GM23338 (cell line): ENCODE measurements at regions not wholly inside any gene's neighbourhood (a gene's known extent, or its start where the extent isn't known, plus 50 kb on each side); places are given as distances from the start of the nearest gene placed in this dataset.

Experiments used
- CTCF ChIP-seq, 2 experiments: fragments of 200-600 bp in 1 of 2; sonication (generic) in 1 of 2; conservative IDR thresholded peaks; 2 replicates each; pipeline versions ENCODE4 v1.5.1 to v1.6.1; 2016 to 2017; ENCODE audit warnings: antibody characterized with exemption in 2 of 2, low read depth in 2 of 2, mild to moderate bottlenecking in 2 of 2, moderate library complexity in 1 of 2
- EZH2 ChIP-seq: fragments of 200-600 bp; sonication (generic); IDR thresholded peaks from one replicate; pipeline ENCODE4 v1.8.0; 2017; ENCODE audit warnings: antibody characterized with exemption, mild to moderate bottlenecking, low read depth; ENCODE audit not compliant: unreplicated experiment
- EZH2phosphoT487 ChIP-seq: fragments of 200-600 bp; sonication (generic); IDR thresholded peaks from one replicate; pipeline ENCODE4 v1.8.1; 2018; ENCODE audit warnings: antibody characterized with exemption; ENCODE audit not compliant: unreplicated experiment
- JUNB ChIP-seq: IDR thresholded peaks from one replicate; pipeline ENCODE4 v1.6.1; 2016; ENCODE audit warnings: antibody characterized with exemption; ENCODE audit not compliant: unreplicated experiment
- POLR2AphosphoS5 ChIP-seq: IDR thresholded peaks from 2 replicates; pipeline ENCODE4 v1.6.1; 2016; ENCODE audit warnings: antibody characterized with exemption, low read depth
- ZNF331 ChIP-seq: fragments of 250-450 bp; sonication (Bioruptor Pico); IDR thresholded peaks from 2 replicates; pipeline ENCODE4 v1.5.0; 2020; ENCODE audit warnings: low read depth, mild to moderate bottlenecking, moderate library complexity
- TF ChIP-seq, protein P1 (sequence below): IDR thresholded peaks from one replicate; pipeline ENCODE4 v1.6.1; 2018; ENCODE audit warnings: antibody characterized with exemption; ENCODE audit not compliant: unreplicated experiment
- TF ChIP-seq, protein P2 (sequence below): IDR thresholded peaks from 2 replicates; pipeline ENCODE4 v1.6.1; 2016; ENCODE audit warnings: antibody characterized with exemption
- TF ChIP-seq, protein P3 (sequence below): fragments of 250-450 bp; sonication (Bioruptor Pico); IDR thresholded peaks from 2 replicates; pipeline ENCODE4 v1.5.0; 2020; ENCODE audit warnings: mild to moderate bottlenecking, moderate library complexity

GRCh38 chr15:70583006-70583405, 180.4 kb downstream of the UACA start:
- TF ChIP-seq CTCF (conservative IDR thresholded peaks at IDR 0.05; ENCODE audit: low read depth in 2 of 2) (no peak), EZH2 (no peak), POLR2AphosphoS5 (no peak), EZH2phosphoT487 (no peak), JUNB (no peak), ZNF331 (CRISPR knock-in tag) (no peak)
- TF ChIP-seq, protein P1, sequence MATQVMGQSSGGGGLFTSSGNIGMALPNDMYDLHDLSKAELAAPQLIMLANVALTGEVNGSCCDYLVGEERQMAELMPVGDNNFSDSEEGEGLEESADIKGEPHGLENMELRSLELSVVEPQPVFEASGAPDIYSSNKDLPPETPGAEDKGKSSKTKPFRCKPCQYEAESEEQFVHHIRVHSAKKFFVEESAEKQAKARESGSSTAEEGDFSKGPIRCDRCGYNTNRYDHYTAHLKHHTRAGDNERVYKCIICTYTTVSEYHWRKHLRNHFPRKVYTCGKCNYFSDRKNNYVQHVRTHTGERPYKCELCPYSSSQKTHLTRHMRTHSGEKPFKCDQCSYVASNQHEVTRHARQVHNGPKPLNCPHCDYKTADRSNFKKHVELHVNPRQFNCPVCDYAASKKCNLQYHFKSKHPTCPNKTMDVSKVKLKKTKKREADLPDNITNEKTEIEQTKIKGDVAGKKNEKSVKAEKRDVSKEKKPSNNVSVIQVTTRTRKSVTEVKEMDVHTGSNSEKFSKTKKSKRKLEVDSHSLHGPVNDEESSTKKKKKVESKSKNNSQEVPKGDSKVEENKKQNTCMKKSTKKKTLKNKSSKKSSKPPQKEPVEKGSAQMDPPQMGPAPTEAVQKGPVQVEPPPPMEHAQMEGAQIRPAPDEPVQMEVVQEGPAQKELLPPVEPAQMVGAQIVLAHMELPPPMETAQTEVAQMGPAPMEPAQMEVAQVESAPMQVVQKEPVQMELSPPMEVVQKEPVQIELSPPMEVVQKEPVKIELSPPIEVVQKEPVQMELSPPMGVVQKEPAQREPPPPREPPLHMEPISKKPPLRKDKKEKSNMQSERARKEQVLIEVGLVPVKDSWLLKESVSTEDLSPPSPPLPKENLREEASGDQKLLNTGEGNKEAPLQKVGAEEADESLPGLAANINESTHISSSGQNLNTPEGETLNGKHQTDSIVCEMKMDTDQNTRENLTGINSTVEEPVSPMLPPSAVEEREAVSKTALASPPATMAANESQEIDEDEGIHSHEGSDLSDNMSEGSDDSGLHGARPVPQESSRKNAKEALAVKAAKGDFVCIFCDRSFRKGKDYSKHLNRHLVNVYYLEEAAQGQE: no peak
- TF ChIP-seq, protein P2, sequence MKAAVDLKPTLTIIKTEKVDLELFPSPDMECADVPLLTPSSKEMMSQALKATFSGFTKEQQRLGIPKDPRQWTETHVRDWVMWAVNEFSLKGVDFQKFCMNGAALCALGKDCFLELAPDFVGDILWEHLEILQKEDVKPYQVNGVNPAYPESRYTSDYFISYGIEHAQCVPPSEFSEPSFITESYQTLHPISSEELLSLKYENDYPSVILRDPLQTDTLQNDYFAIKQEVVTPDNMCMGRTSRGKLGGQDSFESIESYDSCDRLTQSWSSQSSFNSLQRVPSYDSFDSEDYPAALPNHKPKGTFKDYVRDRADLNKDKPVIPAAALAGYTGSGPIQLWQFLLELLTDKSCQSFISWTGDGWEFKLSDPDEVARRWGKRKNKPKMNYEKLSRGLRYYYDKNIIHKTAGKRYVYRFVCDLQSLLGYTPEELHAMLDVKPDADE: no peak
- TF ChIP-seq, protein P3, sequence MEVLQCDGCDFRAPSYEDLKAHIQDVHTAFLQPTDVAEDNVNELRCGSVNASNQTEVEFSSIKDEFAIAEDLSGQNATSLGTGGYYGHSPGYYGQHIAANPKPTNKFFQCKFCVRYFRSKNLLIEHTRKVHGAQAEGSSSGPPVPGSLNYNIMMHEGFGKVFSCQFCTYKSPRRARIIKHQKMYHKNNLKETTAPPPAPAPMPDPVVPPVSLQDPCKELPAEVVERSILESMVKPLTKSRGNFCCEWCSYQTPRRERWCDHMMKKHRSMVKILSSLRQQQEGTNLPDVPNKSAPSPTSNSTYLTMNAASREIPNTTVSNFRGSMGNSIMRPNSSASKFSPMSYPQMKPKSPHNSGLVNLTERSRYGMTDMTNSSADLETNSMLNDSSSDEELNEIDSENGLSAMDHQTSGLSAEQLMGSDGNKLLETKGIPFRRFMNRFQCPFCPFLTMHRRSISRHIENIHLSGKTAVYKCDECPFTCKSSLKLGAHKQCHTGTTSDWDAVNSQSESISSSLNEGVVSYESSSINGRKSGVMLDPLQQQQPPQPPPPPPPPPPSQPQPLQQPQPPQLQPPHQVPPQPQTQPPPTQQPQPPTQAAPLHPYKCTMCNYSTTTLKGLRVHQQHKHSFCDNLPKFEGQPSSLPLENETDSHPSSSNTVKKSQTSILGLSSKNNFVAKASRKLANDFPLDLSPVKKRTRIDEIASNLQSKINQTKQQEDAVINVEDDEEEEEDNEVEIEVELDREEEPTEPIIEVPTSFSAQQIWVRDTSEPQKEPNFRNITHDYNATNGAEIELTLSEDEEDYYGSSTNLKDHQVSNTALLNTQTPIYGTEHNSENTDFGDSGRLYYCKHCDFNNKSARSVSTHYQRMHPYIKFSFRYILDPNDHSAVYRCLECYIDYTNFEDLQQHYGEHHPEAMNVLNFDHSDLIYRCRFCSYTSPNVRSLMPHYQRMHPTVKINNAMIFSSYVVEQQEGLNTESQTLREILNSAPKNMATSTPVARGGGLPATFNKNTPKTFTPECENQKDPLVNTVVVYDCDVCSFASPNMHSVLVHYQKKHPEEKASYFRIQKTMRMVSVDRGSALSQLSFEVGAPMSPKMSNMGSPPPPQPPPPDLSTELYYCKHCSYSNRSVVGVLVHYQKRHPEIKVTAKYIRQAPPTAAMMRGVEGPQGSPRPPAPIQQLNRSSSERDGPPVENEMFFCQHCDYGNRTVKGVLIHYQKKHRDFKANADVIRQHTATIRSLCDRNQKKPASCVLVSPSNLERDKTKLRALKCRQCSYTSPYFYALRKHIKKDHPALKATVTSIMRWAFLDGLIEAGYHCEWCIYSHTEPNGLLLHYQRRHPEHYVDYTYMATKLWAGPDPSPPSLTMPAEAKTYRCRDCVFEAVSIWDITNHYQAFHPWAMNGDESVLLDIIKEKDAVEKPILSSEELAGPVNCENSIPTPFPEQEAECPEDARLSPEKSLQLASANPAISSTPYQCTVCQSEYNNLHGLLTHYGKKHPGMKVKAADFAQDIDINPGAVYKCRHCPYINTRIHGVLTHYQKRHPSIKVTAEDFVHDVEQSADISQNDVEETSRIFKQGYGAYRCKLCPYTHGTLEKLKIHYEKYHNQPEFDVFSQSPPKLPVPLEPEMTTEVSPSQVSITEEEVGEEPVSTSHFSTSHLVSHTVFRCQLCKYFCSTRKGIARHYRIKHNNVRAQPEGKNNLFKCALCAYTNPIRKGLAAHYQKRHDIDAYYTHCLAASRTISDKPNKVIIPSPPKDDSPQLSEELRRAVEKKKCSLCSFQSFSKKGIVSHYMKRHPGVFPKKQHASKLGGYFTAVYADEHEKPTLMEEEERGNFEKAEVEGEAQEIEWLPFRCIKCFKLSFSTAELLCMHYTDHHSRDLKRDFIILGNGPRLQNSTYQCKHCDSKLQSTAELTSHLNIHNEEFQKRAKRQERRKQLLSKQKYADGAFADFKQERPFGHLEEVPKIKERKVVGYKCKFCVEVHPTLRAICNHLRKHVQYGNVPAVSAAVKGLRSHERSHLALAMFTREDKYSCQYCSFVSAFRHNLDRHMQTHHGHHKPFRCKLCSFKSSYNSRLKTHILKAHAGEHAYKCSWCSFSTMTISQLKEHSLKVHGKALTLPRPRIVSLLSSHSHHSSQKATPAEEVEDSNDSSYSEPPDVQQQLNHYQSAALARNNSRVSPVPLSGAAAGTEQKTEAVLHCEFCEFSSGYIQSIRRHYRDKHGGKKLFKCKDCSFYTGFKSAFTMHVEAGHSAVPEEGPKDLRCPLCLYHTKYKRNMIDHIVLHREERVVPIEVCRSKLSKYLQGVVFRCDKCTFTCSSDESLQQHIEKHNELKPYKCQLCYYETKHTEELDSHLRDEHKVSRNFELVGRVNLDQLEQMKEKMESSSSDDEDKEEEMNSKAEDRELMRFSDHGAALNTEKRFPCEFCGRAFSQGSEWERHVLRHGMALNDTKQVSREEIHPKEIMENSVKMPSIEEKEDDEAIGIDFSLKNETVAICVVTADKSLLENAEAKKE (CRISPR knock-in tag): no peak
